ENCODE measurements at regions not wholly inside any gene's neighbourhood (a gene's known extent, or its start where the extent isn't known, plus 50 kb on each side); places are given as distances from the start of the nearest gene placed in this dataset.
A peak's percentile ranks its signal among the peaks of the same experiment; 100 is the strongest.
"Not testable (repeated sequence)": the region's sequence is repeated elsewhere in the genome, so short reads cannot be mapped to it uniquely, and the experiment has no call there.

- Histone ChIP-seq H3K9me3 (ENCODE audit: control insufficient read depth, low read length) (no peaks in the 10 kb centered on the region), H3K27me3 (ENCODE audit: control insufficient read depth, insufficient read depth, low read length) (no peaks in the 10 kb centered on the region), H3K27ac (no peak overlapping the region), H3K79me2 (no peaks in the 10 kb centered on the region), H3K4me2 (ENCODE audit: low read length) (no peak overlapping the region), H3K9ac (no peak overlapping the region), H3K36me3 (ENCODE audit: control insufficient read depth, insufficient read depth, low read length) (no peaks in the 10 kb centered on the region), H3K4me1 (no peaks in the 10 kb centered on the region), H3K4me3 (ENCODE audit: low read depth, low read length) (no peak overlapping the region), H2AFZ (no peak overlapping the region)
- TF ChIP-seq, protein P1, sequence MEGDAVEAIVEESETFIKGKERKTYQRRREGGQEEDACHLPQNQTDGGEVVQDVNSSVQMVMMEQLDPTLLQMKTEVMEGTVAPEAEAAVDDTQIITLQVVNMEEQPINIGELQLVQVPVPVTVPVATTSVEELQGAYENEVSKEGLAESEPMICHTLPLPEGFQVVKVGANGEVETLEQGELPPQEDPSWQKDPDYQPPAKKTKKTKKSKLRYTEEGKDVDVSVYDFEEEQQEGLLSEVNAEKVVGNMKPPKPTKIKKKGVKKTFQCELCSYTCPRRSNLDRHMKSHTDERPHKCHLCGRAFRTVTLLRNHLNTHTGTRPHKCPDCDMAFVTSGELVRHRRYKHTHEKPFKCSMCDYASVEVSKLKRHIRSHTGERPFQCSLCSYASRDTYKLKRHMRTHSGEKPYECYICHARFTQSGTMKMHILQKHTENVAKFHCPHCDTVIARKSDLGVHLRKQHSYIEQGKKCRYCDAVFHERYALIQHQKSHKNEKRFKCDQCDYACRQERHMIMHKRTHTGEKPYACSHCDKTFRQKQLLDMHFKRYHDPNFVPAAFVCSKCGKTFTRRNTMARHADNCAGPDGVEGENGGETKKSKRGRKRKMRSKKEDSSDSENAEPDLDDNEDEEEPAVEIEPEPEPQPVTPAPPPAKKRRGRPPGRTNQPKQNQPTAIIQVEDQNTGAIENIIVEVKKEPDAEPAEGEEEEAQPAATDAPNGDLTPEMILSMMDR (IDR thresholded peaks at IDR 0.05), result no peak
Observed at GRCh38 chr12:75792687-75793086, 238.9 kb downstream of the PHLDA1 start.

GRCh38 chr12:75790219-75790618 lies 241.4 kb downstream of the PHLDA1 start:
- no peak overlapping the region for H3K9ac ChIP-seq
- no peak overlapping the region for H2AFZ ChIP-seq
- H3K79me2 ChIP-seq, result no peaks in the 10 kb centered on the region
- H3K4me2 ChIP-seq (ENCODE audit: low read length), result no peak overlapping the region
- H3K9me3 ChIP-seq (ENCODE audit: control insufficient read depth, low read length), result no peaks in the 10 kb centered on the region
- no peak overlapping the region for H3K4me3 ChIP-seq (ENCODE audit: low read depth, low read length)
- H3K36me3 ChIP-seq (ENCODE audit: control insufficient read depth, insufficient read depth, low read length), result no peaks in the 10 kb centered on the region
- H3K27me3 ChIP-seq (ENCODE audit: control insufficient read depth, insufficient read depth, low read length), result no peaks in the 10 kb centered on the region
- TF ChIP-seq, protein P1 (IDR thresholded peaks at IDR 0.05), result no peak
- peaks cover under 1% of the 10 kb centered on the region for H3K4me1 ChIP-seq
- no peak overlapping the region for H3K27ac ChIP-seq

DNA sequence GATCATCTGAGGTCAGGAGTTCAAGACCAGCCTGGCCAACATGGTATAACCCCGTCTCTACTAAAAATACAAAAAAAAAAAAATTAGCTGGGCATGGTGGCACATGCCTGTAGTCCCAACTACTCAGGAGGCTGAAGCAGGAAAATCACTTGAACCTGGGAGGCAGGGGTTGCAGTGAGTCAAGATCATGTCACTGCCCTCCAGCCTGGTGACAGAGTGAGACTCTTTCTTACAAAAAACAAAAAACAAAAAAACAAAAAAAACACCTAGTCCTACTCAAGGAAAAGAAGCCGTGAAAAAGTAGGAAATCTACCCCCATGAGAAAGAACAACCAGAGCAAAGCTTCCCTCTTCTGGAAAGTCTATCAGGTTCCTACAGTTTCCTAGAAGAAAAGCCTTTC lies 244.4 kb downstream of the PHLDA1 start:
- not testable (repeated sequence) for H3K9me3 ChIP-seq (ENCODE audit: control insufficient read depth, low read length); H3K4me2 ChIP-seq (ENCODE audit: low read length); H3K4me3 ChIP-seq (ENCODE audit: low read depth, low read length); H3K9ac ChIP-seq; H2AFZ ChIP-seq; H3K27ac ChIP-seq; H3K79me2 ChIP-seq; H3K27me3 ChIP-seq (ENCODE audit: control insufficient read depth, insufficient read depth, low read length); H3K36me3 ChIP-seq (ENCODE audit: control insufficient read depth, insufficient read depth, low read length)
- H3K4me1 ChIP-seq, result peaks cover 27% of the 10 kb centered on the region

- Histone ChIP-seq H3K36me3 (ENCODE audit: control insufficient read depth, insufficient read depth, low read length) (no peaks in the 10 kb centered on the region), H2AFZ (no peak overlapping the region), H3K9ac (no peak overlapping the region), H3K4me2 (ENCODE audit: low read length) (no peak overlapping the region), H3K79me2 (no peaks in the 10 kb centered on the region), H3K27ac (no peak overlapping the region), H3K4me1 (peaks cover 38% of the 10 kb centered on the region), H3K27me3 (ENCODE audit: control insufficient read depth, insufficient read depth, low read length) (no peaks in the 10 kb centered on the region), H3K4me3 (ENCODE audit: low read depth, low read length) (no peak overlapping the region), H3K9me3 (ENCODE audit: control insufficient read depth, low read length) (no peaks in the 10 kb centered on the region)
- TF ChIP-seq, protein P1 (IDR thresholded peaks at IDR 0.05), result no peak
Observed at GRCh38 chr12:75786070-75786469, 245.5 kb downstream of the PHLDA1 start.

DNA sequence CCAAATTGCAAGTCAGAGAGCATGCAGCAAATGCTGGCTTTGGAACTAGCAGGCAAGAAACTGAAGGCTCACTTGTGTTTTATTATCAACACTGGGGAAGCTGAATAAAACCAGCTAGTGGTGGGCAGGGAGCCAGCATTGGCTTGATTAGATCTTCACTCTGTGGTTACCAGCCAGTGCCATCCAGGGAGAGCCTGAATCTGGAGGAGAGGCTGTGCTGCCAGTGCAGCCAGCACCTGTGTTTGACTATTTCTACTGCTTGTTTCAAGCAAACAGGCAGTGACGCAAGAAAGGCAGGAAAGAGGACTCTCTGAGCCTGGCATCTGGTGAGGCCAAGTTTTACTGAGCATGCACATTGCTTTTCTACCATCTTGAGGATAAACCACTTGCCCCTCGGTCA lies 247.0 kb downstream of the PHLDA1 start:
- H3K36me3 ChIP-seq (ENCODE audit: control insufficient read depth, insufficient read depth, low read length), result no peaks in the 10 kb centered on the region
- H3K9me3 ChIP-seq (ENCODE audit: control insufficient read depth, low read length), result no peaks in the 10 kb centered on the region
- peak overlapping the region; percentile 54 for H2AFZ ChIP-seq
- H3K27me3 ChIP-seq (ENCODE audit: control insufficient read depth, insufficient read depth, low read length), result no peaks in the 10 kb centered on the region
- no peak overlapping the region for H3K4me3 ChIP-seq (ENCODE audit: low read depth, low read length)
- no peak overlapping the region for H3K4me2 ChIP-seq (ENCODE audit: low read length)
- TF ChIP-seq, protein P1 (IDR thresholded peaks at IDR 0.05), result no peak
- H3K9ac ChIP-seq, result no peak overlapping the region
- H3K27ac ChIP-seq, result peak overlapping the region; percentile 64
- H3K4me1 ChIP-seq, result peaks cover 46% of the 10 kb centered on the region
- H3K79me2 ChIP-seq, result no peaks in the 10 kb centered on the region
